ENCODE measurements at regions not wholly inside any gene's neighbourhood (a gene's known extent, or its start where the extent isn't known, plus 50 kb on each side); places are given as distances from the start of the nearest gene placed in this dataset.

- TF ChIP-seq CTCF (IDR thresholded peaks at IDR 0.05; ENCODE audit: extremely low read depth in 1 of 2, insufficient read depth in 1 of 2, low read depth in 1 of 2, low read length in 2 of 2) (no peak), EZH2 (IDR thresholded peaks at IDR 0.05; ENCODE audit: borderline replicate concordance, low read depth, low read length, severe bottlenecking) (no peak), JUN (IDR thresholded peaks at IDR 0.05; ENCODE audit: borderline replicate concordance, insufficient read depth, insufficient read length, low read depth) (no peak), POLR2A (IDR thresholded peaks at IDR 0.05; ENCODE audit: low read depth, low read length) (no peak), POLR2AphosphoS5 (IDR thresholded peaks at IDR 0.05; ENCODE audit: insufficient read depth, low read depth, low read length) (no peak), MAX (IDR thresholded peaks at IDR 0.05; ENCODE audit: insufficient read depth, insufficient read length) (no peak), MYC (IDR thresholded peaks at IDR 0.05; ENCODE audit: low read depth, low read length) (no peak), GATA2 (IDR thresholded peaks at IDR 0.05; ENCODE audit: insufficient read depth, insufficient read length, low read depth, low read length) (no peak), FOS (IDR thresholded peaks at IDR 0.05; ENCODE audit: borderline replicate concordance, insufficient read depth, low read length) (no peak)
Measured at GRCh38 chr9:96048956-96049831, 173.7 kb downstream of the ERCC6L2 start.

Data from endothelial cell of umbilical vein (primary cell).